OCI-M2 (cell line): ENCODE measurements at regions not wholly inside any gene's neighbourhood (a gene's known extent, or its start where the extent isn't known, plus 50 kb on each side); places are given as distances from the start of the nearest gene placed in this dataset.
"Not testable (repeated sequence)": the region's sequence is repeated elsewhere in the genome, so short reads cannot be mapped to it uniquely, and the experiment has no call there.

Experiments used
- DNase-seq: peaks from one replicate; lab custom pipeline; 2025; ENCODE audit not compliant: unreplicated experiment; lab: John Stamatoyannopoulos, UW

- no peak for DNase-seq
Observed at GRCh38 chr14:82878951-82879350, 1345.3 kb upstream of the SEL1L start.

- DNase-seq, result no peak
Observed at GRCh38 chr14:82879949-82880535, 1346.4 kb upstream of the SEL1L start.

GRCh38 chr14:82886670-82887069 is 1353.0 kb upstream of the SEL1L start:
- no peak for DNase-seq

GRCh38 chr14:82889701-82890100 is 1356.0 kb upstream of the SEL1L start:
- DNase-seq, result no peak

DNA sequence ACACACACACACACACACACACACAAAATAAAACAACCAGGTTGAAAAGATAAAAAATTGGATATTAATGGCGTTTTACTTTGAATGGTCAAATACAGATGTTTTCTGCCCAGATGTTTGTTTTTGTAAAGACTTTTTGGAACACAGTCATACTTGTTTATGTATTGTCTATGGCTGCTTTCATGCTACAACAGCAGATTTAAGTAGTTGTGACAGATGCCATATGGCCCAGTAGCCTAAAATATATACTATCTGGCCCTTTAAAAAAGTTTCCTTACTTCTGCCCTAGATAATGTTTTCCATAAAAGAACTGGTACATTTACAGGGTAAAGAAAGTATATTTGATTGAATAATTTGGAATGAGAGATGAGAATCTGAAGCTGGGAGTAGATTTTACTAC is 1362.8 kb upstream of the SEL1L start:
- DNase-seq, result no peak

- DNase-seq, result no peak
Observed at GRCh38 chr14:82897469-82898308, 1364.0 kb upstream of the SEL1L start.

- DNase-seq, result no peak
Observed at GRCh38 chr14:82905762-82906161, 1372.1 kb upstream of the SEL1L start.

GRCh38 chr14:82911930-82912329 is 1378.3 kb upstream of the SEL1L start:
- DNase-seq, result no peak

- DNase-seq, result no peak
Observed at GRCh38 chr14:82913396-82913795, 1379.7 kb upstream of the SEL1L start.

DNA sequence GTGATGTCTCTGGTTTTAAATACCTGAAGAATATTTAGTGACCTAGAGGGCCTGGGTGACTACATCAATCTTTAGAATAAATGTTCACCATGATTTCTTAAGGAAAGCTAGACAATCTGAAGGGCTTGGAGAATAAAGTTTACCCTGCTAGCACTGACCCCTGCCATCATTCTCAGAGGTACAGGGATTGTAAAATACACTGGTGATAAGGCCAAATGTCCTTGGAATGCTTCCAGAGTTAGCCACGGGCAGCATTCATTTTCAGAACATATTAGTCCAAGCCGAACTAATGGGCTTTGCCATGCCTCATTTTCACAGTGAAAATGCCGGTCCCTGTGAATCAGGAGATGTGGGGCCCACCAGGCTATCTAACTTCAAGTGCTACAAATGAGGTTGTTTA is 1381.7 kb upstream of the SEL1L start:
- no peak for DNase-seq

GRCh38 chr14:82935691-82936090 is 1402.0 kb upstream of the SEL1L start:
- no peak for DNase-seq

DNA sequence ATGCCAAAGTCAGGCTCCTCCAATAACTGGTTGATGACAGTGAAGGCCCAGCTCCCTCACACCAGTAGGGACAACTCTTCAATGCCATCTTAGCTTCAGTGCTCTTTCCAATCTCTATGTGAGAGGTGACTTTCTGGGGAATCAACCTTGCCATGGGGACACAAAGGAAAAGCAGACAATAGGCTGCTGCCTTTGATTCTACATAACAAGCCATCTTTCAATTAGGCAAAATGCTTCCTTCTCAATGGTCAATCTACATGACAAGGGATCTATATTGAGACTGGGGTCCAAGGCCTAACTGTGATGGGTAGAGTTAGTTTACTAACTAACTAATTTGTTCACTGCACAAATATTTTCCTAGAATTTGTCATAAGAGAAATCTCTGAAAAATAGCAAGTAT is 1417.5 kb upstream of the SEL1L start:
- no peak for DNase-seq

GRCh38 chr14:82963756-82964155 is 1430.1 kb upstream of the SEL1L start:
- DNase-seq, result no peak

DNA sequence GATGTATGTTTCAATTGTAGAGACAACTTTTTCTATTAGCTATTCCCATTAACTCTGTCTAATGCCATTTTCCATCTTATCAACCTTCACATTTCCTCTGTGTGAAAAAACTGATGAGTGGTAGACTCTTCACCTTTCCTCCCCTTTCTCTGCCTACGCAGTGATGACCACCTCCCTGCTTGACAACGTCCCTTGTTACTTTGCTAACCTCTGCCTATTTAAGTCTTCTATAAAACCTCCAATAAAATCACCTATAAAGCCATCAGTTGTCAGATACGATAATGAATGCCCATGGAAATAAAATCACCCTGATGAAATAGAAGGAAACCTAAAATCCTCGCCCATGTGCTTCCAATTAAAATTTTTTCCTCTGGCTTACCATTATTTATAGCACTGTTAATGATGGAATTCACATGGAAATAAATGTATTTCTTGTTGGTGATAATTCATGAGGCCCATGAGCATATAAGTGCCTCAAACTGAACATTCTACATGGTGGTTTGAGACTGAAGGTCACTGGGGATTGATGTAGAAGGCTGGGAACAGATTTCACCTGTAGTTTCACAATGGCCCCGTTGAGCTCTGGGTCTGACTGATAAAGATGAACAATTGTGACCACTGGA is 1454.0 kb upstream of the SEL1L start:
- DNase-seq, result no peak

- DNase-seq, result not testable (repeated sequence)
Observed at GRCh38 chr14:82994547-82994946, 1460.9 kb upstream of the SEL1L start.

- no peak for DNase-seq
Observed at GRCh38 chr14:82999802-83000201, 1466.1 kb upstream of the SEL1L start.

DNA sequence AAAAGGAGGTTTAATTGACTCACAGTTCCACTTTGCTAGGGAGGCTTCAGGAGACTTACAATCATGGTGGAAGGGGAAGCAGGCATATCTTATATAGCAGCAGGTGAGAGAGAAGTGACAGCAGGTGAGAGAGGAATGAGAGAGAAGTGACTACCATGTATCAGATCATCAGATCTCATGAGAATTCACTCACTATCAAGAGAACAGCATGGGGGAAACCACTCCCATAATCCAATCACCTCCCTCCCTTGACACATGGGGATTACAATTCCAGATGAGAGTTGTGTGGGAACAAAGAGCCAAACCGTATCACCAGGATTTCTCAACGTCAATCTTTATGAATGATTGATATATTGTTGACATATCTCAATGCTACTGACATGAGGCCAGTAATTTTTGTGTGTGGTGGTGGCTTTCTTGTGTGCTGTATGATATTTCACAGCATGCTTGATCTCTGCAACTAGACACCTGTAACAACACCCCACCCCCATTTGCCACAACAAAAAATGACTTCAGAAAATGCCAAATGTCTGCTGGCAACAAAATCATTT is 1470.9 kb upstream of the SEL1L start:
- no peak for DNase-seq

GRCh38 chr14:83006121-83006670 is 1472.5 kb upstream of the SEL1L start:
- no peak for DNase-seq

GRCh38 chr14:83007052-83007451 is 1473.4 kb upstream of the SEL1L start:
- not testable (repeated sequence) for DNase-seq

- DNase-seq, result no peak
Observed at GRCh38 chr14:83007641-83008225, 1474.1 kb upstream of the SEL1L start.

GRCh38 chr14:83017296-83017695 is 1483.6 kb upstream of the SEL1L start:
- DNase-seq, result no peak
